Stimulated activated CD8-positive, alpha-beta memory T cell treated with anti-CD3 and anti-CD28 coated beads, Interleukin-4, amount 100 ng/mL, for 48 hours (primary cell): ENCODE measurements at regions not wholly inside any gene's neighbourhood (a gene's known extent, or its start where the extent isn't known, plus 50 kb on each side); places are given as distances from the start of the nearest gene placed in this dataset.

Source experiments
- DNase-seq: peaks from one replicate; pipeline ENCODE4 v3.0.0-alpha.2; 2020

GRCh38 chr22:48137640-48138039 is 1375.2 kb downstream of the TBC1D22A start:
- no peak for DNase-seq

- DNase-seq, result no peak
Observed at GRCh38 chr22:48135592-48135991, 1373.1 kb downstream of the TBC1D22A start.

DNA sequence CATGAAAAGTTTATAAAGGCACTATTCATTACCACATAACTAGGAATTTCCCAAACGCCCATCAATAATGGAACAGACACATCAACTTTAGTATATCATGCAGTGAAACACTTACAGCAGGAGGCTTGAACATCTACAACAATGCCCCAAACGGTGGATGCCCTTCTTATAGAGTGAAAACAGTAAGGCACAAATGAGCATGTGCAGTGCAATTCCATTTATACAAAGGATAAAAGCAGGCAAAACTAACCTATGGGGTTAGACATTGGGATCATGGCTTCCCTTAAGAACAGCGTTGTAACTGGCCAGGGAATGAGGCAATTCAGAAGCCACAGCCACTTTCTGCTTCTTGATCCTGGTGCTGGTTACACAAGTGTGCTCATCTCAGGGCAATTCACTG is 1363.0 kb downstream of the TBC1D22A start:
- DNase-seq, result no peak

DNA sequence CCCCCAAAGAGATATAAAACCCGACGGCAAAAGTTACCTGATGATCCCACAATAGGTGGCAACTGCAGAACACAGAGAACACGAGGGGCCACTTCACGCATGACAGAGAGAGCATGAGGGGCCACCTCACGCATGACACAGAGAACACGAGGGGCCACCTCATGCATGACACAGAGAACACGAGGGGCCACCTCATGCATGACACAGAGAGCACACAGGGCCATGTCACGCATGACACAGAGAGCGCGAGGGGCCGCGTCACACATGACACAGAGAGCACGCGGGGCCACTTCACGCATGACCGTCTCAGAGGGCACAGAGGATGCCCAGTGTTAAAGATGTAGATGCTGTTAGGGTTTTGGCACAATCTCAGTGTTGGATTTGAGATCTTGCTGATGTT is 1359.5 kb downstream of the TBC1D22A start:
- no peak for DNase-seq

DNA sequence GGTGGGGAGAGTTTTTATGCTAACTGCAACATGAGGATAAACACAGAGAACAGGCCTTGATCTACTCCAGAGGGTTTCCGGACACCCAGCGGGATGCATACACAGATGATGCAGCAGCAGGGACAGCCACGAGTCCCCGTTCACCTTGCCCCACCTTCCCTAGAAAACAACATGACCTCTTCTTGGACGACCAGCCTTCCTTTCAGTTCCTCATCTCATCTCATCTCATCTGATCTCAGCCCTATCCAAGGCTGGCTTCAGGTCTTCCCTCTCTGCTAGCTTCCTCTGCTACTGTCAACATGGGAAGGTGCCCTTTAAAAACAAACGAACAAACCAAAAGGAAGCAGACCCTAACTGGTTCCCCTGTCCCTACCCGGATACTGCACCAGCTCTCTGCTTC is 1356.2 kb downstream of the TBC1D22A start:
- DNase-seq, result no peak

DNA sequence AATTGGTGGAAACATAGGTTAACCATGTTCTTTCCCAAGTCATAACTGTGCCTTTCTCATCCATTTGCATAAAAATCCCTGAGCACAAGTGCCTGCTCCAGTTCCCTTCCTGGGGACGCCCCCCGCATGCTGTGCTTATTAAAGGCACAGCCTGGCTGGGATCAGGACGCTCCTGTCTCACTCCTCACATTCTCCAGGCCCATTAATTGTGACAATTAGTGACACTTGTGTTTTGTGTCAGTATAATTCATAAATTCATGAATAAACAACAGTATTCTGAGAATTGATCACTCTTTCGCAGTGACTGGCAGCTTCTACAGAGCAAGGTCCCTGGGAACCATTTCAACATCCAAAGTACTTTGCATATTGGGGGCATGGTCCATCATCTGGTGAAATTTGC is 1354.4 kb downstream of the TBC1D22A start:
- DNase-seq, result no peak

DNA sequence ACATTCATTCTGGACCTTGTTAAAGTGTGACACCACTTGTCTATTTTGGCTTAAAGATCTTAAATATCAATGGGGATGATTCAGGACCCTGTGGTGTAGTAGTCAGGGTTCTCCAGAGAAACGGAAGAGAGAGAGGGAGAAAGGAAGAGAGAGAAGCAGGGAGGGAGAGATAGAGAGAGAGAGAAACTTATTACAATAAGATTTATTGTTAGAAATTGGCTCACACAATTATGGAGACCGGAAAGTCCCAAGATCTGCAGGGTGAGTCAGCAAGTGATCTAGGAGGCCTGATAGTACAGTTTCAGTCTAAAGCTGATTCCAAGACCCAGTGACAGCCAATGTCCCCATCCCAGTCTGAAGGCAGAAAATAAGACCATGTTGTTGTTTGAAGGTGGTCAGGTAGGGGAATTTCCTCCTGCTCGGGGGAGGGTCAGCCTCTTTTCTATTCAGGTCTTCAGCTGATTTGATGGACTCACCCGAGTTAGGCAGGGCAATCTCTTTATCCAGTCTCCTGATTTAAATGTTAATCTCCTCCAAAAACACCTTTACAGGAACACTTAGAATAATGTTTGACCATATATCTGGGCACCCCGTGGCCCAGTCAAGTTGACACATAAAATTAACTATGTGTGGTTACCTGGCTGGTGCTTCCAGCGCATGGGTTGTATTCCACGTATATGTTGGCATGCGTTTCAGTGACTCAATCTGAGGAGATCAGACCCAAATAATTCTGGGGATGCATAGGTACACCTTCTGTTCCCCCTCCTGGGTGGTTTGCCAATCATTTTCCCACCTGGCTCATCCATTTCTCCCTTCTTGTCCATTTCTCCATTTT is 1350.5 kb downstream of the TBC1D22A start:
- no peak for DNase-seq

- no peak for DNase-seq
Observed at GRCh38 chr22:48106715-48107259, 1344.3 kb downstream of the TBC1D22A start.

DNA sequence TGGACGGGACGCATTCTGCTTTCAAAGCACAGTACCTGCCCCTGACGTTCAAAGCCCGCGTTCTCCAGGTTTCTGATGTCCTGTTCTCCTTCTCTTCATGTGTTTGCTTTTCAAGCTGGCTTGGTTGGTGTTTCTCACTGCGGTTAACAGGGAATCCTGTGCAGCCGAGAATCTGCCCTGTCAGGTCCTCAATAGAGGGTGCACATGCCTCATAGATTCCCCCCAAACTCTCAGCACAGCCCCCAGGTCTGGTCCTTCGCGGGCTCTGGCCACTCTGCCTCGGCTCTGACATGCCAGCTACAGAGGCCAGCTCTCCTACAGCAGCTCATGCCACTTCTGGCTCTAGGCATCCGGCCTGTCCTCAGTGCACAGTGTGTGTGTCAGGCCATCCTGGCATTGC is 1343.8 kb downstream of the TBC1D22A start:
- no peak for DNase-seq

DNA sequence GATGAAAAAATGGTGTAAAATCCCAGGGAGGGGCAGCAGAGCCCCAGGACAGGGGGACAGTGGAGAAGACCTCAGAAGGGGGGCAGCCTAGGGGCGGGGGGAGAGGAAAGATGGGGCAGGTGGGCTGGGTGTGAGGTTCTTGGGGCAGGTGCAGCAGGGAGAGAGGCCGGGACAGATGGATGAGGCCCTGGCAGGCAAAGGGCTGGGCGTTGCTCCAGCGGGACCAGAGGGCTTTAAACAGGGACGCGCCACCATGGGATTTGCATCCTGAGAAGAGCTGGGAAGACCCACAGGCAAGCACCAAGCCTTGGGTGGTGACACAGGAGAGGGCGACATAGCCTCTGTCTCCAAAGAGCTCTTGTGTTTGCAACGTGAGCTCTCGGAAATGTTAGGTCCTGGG is 1342.8 kb downstream of the TBC1D22A start:
- DNase-seq, result no peak

GRCh38 chr22:48104766-48105165 is 1342.3 kb downstream of the TBC1D22A start:
- no peak for DNase-seq

DNA sequence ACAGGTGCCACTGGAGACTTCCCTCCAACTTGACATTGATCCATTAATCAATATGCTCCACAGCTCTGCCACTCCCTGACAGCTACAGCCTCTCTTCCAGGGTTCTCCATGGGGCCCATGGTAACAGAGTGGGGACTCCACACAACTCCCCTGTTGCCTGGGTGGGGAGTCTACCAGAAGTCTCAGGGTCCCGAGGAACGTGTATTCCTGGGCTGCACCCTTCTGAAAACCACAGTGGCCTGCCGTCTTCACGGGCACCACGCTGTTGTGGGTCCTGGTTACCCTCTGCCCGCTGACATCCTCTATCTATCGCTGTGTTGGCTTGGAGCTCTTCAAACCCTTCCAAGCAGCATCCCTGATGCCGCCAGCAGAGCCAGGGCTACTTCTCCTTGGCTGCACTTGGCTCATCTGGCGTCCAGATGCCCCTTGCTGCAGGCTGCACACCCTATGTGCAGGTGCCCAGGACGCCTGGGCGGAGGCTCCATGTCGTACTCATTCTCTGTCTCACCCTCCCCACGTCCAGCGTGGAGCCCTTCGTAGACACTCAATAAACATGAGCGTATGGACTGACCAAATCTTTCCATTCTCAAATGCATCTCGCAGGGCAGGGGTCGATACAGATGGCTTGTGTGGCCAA is 1341.8 kb downstream of the TBC1D22A start:
- DNase-seq, result peak; percentile 17

DNA sequence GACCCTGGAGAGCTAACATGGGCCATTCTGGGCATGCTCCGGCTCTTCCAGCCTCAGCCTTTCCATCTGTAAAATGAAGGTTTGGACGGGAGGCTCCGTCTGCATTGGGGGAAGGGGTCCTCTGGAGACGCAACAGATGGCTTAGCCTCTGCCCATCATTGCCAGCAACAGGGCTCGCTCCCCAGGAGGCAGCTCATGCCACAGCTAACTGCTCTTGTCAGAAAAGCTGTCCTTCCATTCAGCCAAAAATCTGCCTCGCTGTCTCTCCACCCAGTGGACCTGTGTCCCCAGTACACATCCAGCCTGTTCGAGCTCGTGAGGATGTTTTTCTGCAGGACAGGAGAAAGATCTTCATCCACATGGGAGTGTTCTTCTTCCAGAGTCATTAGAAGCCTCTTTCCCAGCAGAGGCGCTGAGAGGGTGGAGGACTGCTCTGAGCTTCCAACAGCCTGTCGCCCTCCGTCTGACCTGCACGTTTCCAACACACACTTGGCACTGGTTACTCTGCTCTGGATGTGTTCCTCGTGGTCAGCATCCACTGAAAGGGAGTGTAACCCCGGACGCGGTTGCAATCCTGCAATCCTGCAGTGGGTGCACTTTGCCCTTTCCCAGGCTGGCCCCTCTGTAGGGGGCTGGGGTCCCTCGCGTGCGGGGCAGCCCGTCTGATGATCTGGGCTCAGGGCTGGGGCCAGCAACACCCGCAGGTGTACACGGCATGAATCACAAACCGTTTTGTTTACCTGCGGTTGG is 1340.9 kb downstream of the TBC1D22A start:
- DNase-seq, result peak; percentile 11

GRCh38 chr22:48102581-48102980 is 1340.1 kb downstream of the TBC1D22A start:
- peak; percentile 10 for DNase-seq

GRCh38 chr22:48101704-48102103 is 1339.3 kb downstream of the TBC1D22A start:
- peak; percentile 18 for DNase-seq

DNA sequence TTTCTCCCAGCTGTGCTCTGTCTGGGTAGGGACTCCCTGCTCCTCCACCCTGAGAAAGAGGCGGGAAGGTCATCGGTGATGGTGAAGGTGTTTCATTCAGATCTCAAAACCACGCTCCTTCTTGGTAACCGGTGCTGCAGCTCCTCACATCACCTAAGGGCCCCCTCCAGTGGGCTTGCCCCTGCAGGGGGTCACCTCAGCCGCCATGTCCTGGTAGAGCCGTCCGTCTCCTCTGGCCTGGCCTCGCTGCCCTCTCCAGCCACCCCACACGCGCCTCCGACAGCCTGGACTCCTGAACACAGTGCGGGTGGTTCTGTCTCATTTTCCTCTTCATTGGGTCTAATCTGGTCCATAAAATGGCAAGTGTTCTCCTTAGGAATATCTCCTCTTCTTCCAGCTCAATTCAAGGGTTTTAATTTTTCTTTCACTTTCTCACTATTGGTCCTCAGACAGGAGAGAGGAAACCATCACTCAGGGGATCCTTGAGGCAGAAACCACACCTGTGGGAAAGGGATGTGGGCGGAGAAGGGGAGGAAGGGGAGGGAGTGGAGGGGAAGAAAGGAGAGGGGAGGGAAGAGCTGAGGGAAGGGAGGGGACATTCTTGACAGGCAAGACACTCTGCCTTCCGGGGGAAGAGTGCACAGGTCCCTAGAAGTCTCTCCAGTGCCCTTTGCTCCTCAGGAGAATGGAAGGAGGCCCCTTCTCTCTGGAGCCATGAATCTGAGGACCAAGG is 1338.4 kb downstream of the TBC1D22A start:
- DNase-seq, result peak; percentile 14

- peak; percentile 18 for DNase-seq
Observed at GRCh38 chr22:48099671-48100070, 1337.2 kb downstream of the TBC1D22A start.

- DNase-seq, result no peak
Observed at GRCh38 chr22:48099251-48099650, 1336.8 kb downstream of the TBC1D22A start.

DNA sequence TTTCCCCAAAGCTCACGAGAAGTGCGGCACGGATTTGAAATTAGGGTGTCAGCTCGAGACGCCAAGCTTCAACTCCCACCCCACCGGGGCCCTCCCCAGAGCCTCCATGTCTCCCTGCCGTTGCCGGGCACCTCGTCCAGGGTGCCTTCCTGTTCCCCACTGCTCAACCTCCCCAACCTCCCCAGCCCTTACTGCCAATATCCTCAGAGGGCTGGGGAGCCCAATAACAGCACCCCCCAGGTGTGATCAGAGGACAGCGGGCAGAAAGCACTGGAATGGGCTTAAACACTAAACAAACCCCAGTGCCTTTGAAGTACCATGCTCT is 1336.4 kb downstream of the TBC1D22A start:
- no peak for DNase-seq

- no peak for DNase-seq
Observed at GRCh38 chr22:48098243-48098920, 1335.9 kb downstream of the TBC1D22A start.

GRCh38 chr22:48097723-48098122 is 1335.3 kb downstream of the TBC1D22A start:
- no peak for DNase-seq
